Sigmoid colon (tissue), 6 donors: ENCODE measurements at regions not wholly inside any gene's neighbourhood (a gene's known extent, or its start where the extent isn't known, plus 50 kb on each side); places are given as distances from the start of the nearest gene placed in this dataset.

Experiments
- DNase-seq: peaks from one replicate; pipeline ENCODE4 v3.0.0-alpha.2; 2019
- H3K27ac ChIP-seq, 4 donors: fragments of 200-600 bp; sonication (generic); one replicate each; pipeline ENCODE4 v1.5.1; 2016 to 2019; ENCODE audit warnings: mild to moderate bottlenecking in 1 of 4
- H3K27me3 ChIP-seq, 3 donors: fragments of 200-600 bp; sonication (generic); one replicate each; pipeline ENCODE4 v1.5.1; 2019; ENCODE audit warnings: mild to moderate bottlenecking in 1 of 3
- H3K36me3 ChIP-seq, 4 donors: fragments of 200-600 bp; sonication (generic); one replicate each; pipeline ENCODE4 v1.5.1; 2016 to 2019
- H3K4me1 ChIP-seq, 4 donors: fragments of 200-600 bp; sonication (generic); one replicate each; pipeline ENCODE4 v1.5.1; 2017 to 2019
- H3K4me3 ChIP-seq, 4 donors: fragments of 200-600 bp; sonication (generic); one replicate each; pipeline ENCODE4 v1.5.1; 2017 to 2019; ENCODE audit warnings: mild to moderate bottlenecking in 2 of 4, moderate library complexity in 1 of 4
- H3K9me3 ChIP-seq, 4 donors: fragments of 200-600 bp in 3 of 4; sonication (generic) in 3 of 4; one replicate each; pipeline versions ENCODE4 v1.5.1 to v1.6.1; 2013 to 2019
- CTCF ChIP-seq, 4 experiments: fragments of 450-650 bp in 3 of 4; fragments of 200-600 bp in 1 of 4; IDR thresholded peaks; one replicate each; pipeline ENCODE4 v1.5.1; 2016 to 2019; ENCODE audit warnings: antibody characterized with exemption in 4 of 4, mild to moderate bottlenecking in 3 of 4, moderate library complexity in 2 of 4
- EP300 ChIP-seq, 4 donors: sonication (generic); formaldehyde crosslinking; IDR thresholded peaks; one replicate each; pipeline ENCODE4 v1.6.1; 2017; ENCODE audit warnings: antibody characterized with exemption in 4 of 4
- POLR2A ChIP-seq, 2 donors: fragments of 450-650 bp; IDR thresholded peaks; one replicate each; pipeline ENCODE4 v1.6.1; 2016; ENCODE audit warnings: antibody characterized with exemption in 2 of 2, mild to moderate bottlenecking in 2 of 2, moderate library complexity in 2 of 2
- POLR2AphosphoS5 ChIP-seq, 4 donors: sonication (generic); formaldehyde crosslinking; IDR thresholded peaks; one replicate each; pipeline ENCODE4 v1.6.1; 2017; ENCODE audit warnings: antibody characterized with exemption in 4 of 4
- WGBS, 2 donors: extraction: QIAGEN DNeasy Blood & Tissue Kit; methylation state at CpG; one replicate each; pipeline ENCODE4 v1.1.7; 2013; 5-methylcytosine and 5-hydroxymethylcytosine counted together
- intact Hi-C: fragments of 100-400 bp; cut with DNase I; formaldehyde crosslinking; loops from one replicate; pipeline ENCODE4 v1.15.1; 2023
- donor health status: healthy with polysubstance abuse.
- donor health status: healthy.

- H3K4me1 ChIP-seq = no peaks in the 10 kb centered on the region
- intact Hi-C loops = no loop called here
- WGBS, 2 donors = 81 to 88% methylated on average over 16 of the region's 16 CpGs
- TF ChIP-seq EP300 (IDR thresholded peaks at IDR 0.05) (no peak), POLR2AphosphoS5 (IDR thresholded peaks at IDR 0.05) (no peak), CTCF (IDR thresholded peaks at IDR 0.05) (no peak), POLR2A (IDR thresholded peaks at IDR 0.05) (no peak)
- peaks cover 0 to 19% (median 11%) of the 10 kb centered on the region in 3 donors for H3K27me3 ChIP-seq
- no peak overlapping the region for H3K4me3 ChIP-seq
- DNase-seq = no peak
- no peaks in the 10 kb centered on the region for H3K9me3 ChIP-seq
- H3K36me3 ChIP-seq = no peaks in the 10 kb centered on the region
- no peak overlapping the region for H3K27ac ChIP-seq
These were observed 128.2 kb upstream of the CDH4 start for GRCh38 chr20:61123751-61124368.

GRCh38 chr20:61125076-61125475 is 127.0 kb upstream of the CDH4 start:
- Histone ChIP-seq H3K36me3 (no peaks in the 10 kb centered on the region), H3K4me3 (no peak overlapping the region), H3K4me1 (no peaks in the 10 kb centered on the region), H3K9me3 (no peaks in the 10 kb centered on the region), H3K27ac (no peak overlapping the region), H3K27me3 (peaks cover 0 to 17% (median 14%) of the 10 kb centered on the region in 3 donors)
- TF ChIP-seq POLR2AphosphoS5 (IDR thresholded peaks at IDR 0.05) (no peak), CTCF (IDR thresholded peaks at IDR 0.05) (no peak), POLR2A (IDR thresholded peaks at IDR 0.05) (no peak), EP300 (IDR thresholded peaks at IDR 0.05) (no peak)
- no peak for DNase-seq
- intact Hi-C loops = no loop called here
- 91 to 92% methylated on average over 9 of the region's 9 CpGs for WGBS, 2 donors

- no peaks in the 10 kb centered on the region for H3K36me3 ChIP-seq
- TF ChIP-seq EP300 (IDR thresholded peaks at IDR 0.05) (no peak), POLR2A (IDR thresholded peaks at IDR 0.05) (no peak), POLR2AphosphoS5 (IDR thresholded peaks at IDR 0.05) (no peak), CTCF (IDR thresholded peaks at IDR 0.05) (no peak)
- H3K27me3 ChIP-seq = peaks cover 0 to 16% (median 13%) of the 10 kb centered on the region in 3 donors
- WGBS, 2 donors = 90 to 93% methylated on average over 14 of the region's 14 CpGs
- H3K27ac ChIP-seq = no peak overlapping the region
- H3K4me1 ChIP-seq = no peaks in the 10 kb centered on the region
- DNase-seq = no peak
- no peaks in the 10 kb centered on the region for H3K9me3 ChIP-seq
- no peak overlapping the region for H3K4me3 ChIP-seq
- intact Hi-C loops = no loop called here
These were observed 126.4 kb upstream of the CDH4 start for GRCh38 chr20:61125546-61126180.

GRCh38 chr20:61126369-61127195 is 125.5 kb upstream of the CDH4 start:
- no peaks in the 10 kb centered on the region for H3K36me3 ChIP-seq
- TF ChIP-seq POLR2AphosphoS5 (IDR thresholded peaks at IDR 0.05) (no peak), EP300 (IDR thresholded peaks at IDR 0.05) (no peak), CTCF (IDR thresholded peaks at IDR 0.05) (no peak), POLR2A (IDR thresholded peaks at IDR 0.05) (no peak)
- no peak overlapping the region for H3K4me3 ChIP-seq
- no peaks in the 10 kb centered on the region for H3K4me1 ChIP-seq
- intact Hi-C loops = no loop called here
- H3K27ac ChIP-seq = no peak overlapping the region
- H3K9me3 ChIP-seq = no peaks in the 10 kb centered on the region
- DNase-seq = no peak
- H3K27me3 ChIP-seq = peaks cover 0 to 17% (median 6%) of the 10 kb centered on the region in 3 donors
- WGBS, 2 donors = 80 to 88% methylated on average over 21 of the region's 21 CpGs
